Frontal cortex (tissue), 3 donors: ENCODE measurements at regions not wholly inside any gene's neighbourhood (a gene's known extent, or its start where the extent isn't known, plus 50 kb on each side); places are given as distances from the start of the nearest gene placed in this dataset.

Experiments
- DNase-seq, 2 donors: peaks; one replicate each; pipeline ENCODE4 v3.0.0; 2012; ENCODE audit warnings: low spot score in 2 of 2
- FAIRE-seq: peaks from 2 replicates; lab custom pipeline; 2012; peaks lifted over from hg19 to GRCh38; lab: Jason Lieb, UNC
- donor health status: control.
- donor health status: control.
- donor health status: control.

- FAIRE-seq = no peak
- no peak for DNase-seq
These were observed 1619.6 kb upstream of the LRRTM3 start for GRCh38 chr10:65306201-65306600.

GRCh38 chr10:65312876-65313275 is 1613.0 kb upstream of the LRRTM3 start:
- DNase-seq (no peak), FAIRE-seq (no peak)

GRCh38 chr10:65313406-65313805 is 1612.4 kb upstream of the LRRTM3 start:
- no peak for FAIRE-seq
- DNase-seq = no peak

GRCh38 chr10:65314253-65314652 is 1611.6 kb upstream of the LRRTM3 start:
- FAIRE-seq (no peak), DNase-seq (no peak)

- DNase-seq = no peak
- no peak for FAIRE-seq
These were observed 1606.3 kb upstream of the LRRTM3 start for GRCh38 chr10:65319493-65319892.

DNA sequence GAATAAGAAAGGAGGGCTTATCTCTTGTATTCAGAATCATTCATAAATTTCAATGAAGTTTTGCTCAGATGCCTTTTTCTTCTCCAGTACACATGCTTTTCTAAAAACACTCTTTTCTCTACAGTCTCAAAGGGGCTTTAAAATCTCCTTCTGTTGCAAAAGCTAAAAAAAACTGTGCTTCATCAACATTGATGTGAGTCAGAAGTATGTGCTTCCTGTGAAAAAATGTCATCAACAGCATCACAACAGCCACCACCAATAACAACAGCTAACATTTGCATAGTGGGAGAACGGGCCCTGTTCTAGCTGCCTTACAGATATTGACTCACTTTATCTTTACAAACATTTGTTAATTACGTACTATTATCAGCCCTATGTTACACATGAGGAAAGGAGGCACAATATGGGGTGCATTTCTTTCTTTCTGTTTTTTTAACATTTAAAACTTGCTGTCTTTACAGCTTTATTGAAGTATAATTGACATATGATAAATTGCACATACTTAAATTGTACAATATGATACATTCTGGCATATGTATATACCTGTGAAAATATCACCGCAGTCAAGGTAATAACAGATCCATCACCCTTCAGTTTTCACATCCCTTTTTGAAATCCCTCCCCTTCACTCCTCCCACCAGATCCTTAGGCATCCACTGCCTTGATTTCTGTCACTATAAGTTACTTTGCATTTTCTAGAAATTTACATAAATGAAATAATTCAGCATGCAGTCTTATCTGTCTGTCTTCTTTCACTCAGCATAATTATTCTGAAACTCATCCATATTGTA is 1605.4 kb upstream of the LRRTM3 start:
- FAIRE-seq (no peak), DNase-seq (no peak)

DNA sequence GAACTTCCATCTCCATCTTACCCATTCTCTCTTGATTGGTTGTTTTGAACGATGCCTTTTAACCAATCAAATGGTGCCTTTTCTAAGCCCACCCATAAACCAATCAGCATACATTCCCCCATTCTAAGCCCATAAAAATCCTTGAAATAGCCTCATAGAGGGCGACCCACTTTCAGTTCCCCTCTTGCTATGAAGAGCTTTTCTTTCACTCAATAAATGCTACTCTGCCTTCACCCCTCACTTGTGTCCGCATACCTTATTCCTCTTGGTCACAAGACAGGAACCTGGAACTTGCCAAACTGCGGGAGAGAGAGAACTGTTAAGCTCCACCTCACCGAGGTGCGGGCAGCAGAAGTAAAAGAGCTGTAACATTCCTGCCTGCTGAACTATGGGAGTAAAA is 1602.0 kb upstream of the LRRTM3 start:
- FAIRE-seq (no peak), DNase-seq (no peak)

- DNase-seq = no peak
- FAIRE-seq = no peak
These were observed 1599.9 kb upstream of the LRRTM3 start for GRCh38 chr10:65325913-65326312.

DNA sequence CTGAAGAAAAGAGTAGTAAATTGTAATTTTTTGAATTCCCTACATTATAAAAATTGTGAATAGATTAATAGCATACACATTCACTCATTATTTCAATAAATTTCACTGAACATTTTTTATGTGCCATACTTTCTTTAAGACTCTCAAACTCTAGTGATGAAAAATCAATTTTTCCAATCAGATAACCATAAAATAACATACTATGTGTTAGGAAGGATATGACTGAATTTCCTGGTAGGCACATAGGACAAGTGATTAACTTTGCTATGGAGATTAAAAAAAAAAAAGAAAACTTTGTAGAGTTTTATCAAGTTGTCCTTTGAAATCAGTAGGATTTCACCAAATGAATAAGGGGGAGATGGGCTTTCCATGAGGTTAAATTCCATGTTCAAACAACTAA is 1597.3 kb upstream of the LRRTM3 start:
- FAIRE-seq (no peak), DNase-seq (no peak)

GRCh38 chr10:65335311-65335710 is 1590.5 kb upstream of the LRRTM3 start:
- DNase-seq (no peak), FAIRE-seq (no peak)

DNA sequence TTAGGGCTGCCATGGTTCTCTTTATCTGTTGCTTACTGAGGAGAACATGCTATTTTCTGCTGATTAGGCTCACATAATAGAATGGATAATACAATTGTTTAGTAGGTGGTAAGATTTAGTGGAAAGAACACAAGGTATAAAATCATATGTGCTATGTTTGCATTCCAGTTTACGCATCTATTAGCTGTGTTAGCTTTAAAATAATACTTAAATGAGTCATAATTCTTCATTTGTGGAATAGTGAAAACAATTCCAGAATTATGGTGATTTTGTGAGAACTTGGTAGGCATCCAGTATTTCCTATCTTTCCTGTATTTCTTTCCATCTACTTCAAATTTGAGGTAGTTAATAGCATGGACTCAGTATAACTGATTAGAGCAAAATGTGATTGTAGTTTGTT is 1585.5 kb upstream of the LRRTM3 start:
- DNase-seq = no peak
- FAIRE-seq = no peak

- DNase-seq = no peak
- FAIRE-seq = no peak
These were observed 1584.4 kb upstream of the LRRTM3 start for GRCh38 chr10:65341323-65341925.

GRCh38 chr10:65342245-65342644 is 1583.6 kb upstream of the LRRTM3 start:
- DNase-seq (no peak), FAIRE-seq (no peak)

DNA sequence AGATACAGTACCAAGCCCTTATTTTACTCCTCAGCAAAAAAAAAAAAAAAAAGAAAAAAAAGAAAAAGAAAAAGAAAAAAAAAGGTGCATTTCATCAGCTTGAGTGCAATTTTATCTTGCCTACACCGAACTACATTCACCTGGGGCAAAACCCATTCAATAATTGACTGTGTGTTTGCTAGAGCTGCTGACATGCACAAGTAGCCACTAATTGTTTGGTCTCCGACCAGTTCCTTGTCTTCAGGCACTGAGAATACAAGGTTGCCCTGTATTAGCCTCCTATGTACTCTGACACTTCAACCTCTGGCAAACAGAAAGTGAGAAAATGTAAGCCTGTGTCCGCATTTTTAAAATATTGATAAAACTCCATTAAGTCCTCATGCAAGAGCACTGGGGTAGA is 1579.4 kb upstream of the LRRTM3 start:
- DNase-seq = no peak
- no peak for FAIRE-seq

GRCh38 chr10:65348637-65349036 is 1577.2 kb upstream of the LRRTM3 start:
- no peak for FAIRE-seq
- no peak for DNase-seq

DNA sequence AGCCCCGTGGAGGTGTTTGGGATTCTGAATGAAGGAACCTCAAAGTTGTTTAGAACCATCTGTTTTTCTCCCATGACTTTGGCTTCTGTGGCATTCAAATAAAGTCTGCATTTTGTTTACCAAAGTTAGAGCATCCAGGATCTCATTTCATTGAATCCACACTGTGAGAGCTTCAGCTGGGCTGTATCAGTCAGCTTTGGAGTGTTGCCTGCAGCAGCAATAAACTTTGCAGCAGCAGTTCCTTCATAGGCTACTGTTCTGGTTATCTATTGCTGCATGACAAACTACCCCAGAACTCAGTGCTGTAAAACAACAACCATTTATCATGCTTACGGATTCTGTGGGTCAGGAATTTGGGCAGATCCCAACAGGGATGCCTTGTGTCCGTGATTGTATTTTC is 1575.2 kb upstream of the LRRTM3 start:
- no peak for DNase-seq
- no peak for FAIRE-seq

DNA sequence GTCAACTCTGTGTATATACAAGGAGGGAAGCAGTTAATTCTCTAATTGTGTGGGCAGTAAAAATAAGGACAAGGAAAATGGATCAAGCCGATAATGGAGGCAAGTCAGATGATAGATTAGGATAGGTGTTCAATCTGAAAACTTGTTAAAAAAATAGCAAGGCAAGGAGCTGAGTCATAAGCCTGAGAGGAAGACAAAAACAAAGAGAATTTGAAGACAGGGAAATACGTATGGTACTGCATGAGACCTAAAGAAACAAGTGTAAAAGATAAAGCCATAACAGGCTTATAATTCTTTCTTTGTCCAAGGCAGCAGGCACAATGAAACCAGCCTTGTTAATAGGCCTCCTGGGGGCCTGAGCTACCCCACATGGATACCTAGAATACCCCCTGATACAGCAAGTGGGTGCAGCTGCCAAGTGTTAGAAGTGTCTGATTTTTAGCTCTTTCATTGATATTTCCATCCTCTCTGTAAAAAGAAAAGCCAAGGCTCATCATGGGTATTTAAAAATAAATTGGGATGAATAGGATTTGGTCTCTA is 1570.6 kb upstream of the LRRTM3 start:
- DNase-seq (no peak), FAIRE-seq (no peak)

DNA sequence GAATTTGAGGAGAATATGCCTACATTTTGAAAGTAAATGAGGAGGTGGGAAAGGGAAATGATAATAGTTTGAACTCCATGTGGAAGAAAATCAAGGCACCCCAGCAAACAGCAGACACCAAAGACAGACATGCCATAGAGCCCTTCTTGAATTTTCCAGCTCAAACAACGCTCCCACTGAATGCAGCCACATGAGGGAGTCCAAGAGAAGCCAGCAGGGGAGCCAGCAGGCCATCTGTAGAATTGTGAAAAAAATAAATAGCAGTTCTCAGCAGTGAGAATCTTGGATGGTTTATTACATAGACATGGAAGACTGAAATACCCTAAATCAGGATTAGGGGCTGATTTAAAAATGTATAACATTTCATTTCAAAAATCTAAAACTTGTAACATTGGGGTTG is 1567.3 kb upstream of the LRRTM3 start:
- DNase-seq (no peak), FAIRE-seq (no peak)

GRCh38 chr10:65360497-65360896 is 1565.3 kb upstream of the LRRTM3 start:
- DNase-seq (no peak), FAIRE-seq (no peak)

DNA sequence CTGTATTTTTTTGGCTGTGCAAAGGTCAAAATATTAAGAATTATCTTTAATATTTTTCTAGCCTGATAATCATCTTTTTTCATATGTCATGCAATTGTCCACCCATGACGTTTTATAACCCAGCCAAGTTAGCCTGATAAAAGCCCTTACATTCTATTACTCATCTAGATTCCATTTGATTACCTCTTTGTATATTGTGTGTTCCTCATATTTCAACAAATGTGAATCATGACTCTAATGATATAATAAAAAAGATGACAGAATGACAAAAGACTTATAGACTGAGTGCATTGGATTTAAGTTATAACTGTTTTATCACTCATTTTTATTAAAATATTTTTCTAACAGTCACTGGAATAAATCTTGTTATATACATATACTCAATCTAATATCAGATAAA is 1560.0 kb upstream of the LRRTM3 start:
- DNase-seq = no peak
- FAIRE-seq = no peak

DNA sequence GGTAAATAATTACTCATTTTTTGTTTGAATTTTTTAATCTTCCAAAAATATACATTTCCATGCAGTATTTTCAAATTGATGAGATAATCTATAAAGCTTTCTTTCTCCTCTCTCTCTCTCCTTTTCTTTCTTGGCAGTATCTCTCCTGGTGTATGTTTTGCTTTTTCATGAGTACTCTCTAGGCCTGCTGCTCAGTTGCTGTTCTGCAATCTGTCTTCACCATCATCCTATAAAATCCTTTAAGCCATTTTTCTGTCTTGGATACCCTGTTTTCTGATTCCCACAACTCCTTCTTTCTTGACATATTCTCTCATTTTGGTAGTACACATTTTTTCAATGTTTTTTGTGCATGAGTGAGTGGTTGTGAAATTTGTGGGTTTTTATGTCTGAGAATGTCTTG is 1558.1 kb upstream of the LRRTM3 start:
- DNase-seq = no peak
- no peak for FAIRE-seq

DNA sequence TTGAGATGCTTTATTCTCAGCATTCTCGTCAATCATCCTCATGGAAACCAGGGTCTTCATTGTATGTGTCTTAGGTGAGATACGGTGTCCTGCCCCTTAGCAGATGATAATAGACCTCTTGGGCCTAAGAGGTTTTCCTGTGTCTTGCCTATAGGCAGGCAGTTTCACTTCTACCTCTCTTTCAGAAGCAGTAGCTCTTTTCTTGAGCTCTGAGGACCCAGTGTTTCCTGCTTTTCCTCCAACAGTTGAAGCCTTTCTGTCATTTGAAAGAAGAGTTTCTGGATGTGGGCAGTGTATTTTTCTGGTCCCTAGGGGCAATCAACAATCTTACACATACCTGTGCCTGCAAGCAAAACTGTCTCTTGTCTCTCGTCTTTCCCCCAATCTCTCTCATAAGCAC is 1550.3 kb upstream of the LRRTM3 start:
- no peak for FAIRE-seq
- DNase-seq = no peak
